ENCODE measurements at regions not wholly inside any gene's neighbourhood (a gene's known extent, or its start where the extent isn't known, plus 50 kb on each side); places are given as distances from the start of the nearest gene placed in this dataset. TPM values are rescaled to one million over a fixed set of nuclear protein-coding genes. Genes with fewer than 3 reads are reported as not detected.

DNA sequence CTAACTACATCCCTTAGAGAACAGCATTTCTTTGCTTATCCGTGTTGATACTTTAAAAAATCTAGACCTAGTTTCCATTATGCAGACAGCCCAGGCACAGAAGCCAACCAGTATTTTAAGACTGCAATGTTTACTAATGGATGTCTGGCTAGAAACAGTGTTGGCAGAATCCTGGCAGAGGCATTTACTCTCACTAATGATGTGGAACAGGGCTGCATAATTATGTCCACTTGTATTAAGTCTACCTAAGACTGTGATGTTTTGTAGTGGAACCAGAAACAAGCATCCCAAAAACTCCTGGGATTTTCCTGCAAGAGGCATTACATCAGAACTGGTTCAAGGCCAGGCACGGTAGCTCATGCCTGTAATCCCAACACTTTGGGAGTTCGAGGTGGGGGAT is 50.2 kb upstream of the PICALM start:
- H3K9me3 ChIP-seq: no peaks in the 10 kb centered on the region
- no peak overlapping the region for H3K27ac ChIP-seq
- TF ChIP-seq POLR2A (IDR thresholded peaks at IDR 0.05): no peak
- TF ChIP-seq, protein P1, sequence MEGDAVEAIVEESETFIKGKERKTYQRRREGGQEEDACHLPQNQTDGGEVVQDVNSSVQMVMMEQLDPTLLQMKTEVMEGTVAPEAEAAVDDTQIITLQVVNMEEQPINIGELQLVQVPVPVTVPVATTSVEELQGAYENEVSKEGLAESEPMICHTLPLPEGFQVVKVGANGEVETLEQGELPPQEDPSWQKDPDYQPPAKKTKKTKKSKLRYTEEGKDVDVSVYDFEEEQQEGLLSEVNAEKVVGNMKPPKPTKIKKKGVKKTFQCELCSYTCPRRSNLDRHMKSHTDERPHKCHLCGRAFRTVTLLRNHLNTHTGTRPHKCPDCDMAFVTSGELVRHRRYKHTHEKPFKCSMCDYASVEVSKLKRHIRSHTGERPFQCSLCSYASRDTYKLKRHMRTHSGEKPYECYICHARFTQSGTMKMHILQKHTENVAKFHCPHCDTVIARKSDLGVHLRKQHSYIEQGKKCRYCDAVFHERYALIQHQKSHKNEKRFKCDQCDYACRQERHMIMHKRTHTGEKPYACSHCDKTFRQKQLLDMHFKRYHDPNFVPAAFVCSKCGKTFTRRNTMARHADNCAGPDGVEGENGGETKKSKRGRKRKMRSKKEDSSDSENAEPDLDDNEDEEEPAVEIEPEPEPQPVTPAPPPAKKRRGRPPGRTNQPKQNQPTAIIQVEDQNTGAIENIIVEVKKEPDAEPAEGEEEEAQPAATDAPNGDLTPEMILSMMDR (IDR thresholded peaks at IDR 0.05): no peak
- DNase-seq: no peak
- H3K4me1 ChIP-seq: no peaks in the 10 kb centered on the region
- H3K27me3 ChIP-seq: no peaks in the 10 kb centered on the region
- no peak overlapping the region for H3K4me3 ChIP-seq
- no peaks in the 10 kb centered on the region for H3K36me3 ChIP-seq
- intact Hi-C loops (cut with DNase I; ENCODE audit: low total_unique reads): no loop called here

Small RNAs in the stretch of these regions (small RNA-seq; reads per million reads assigned to genes)
- gene RNU6-560P: not detected

Data from uterus (tissue), 3 donors.